Hematopoietic multipotent progenitor cell treated with erythropoietin and hydrocortisone succinate and interleukin-3 and kit ligand, for 8 days (in vitro differentiated cells): ENCODE measurements at regions not wholly inside any gene's neighbourhood (a gene's known extent, or its start where the extent isn't known, plus 50 kb on each side); places are given as distances from the start of the nearest gene placed in this dataset.
A peak's percentile ranks its signal among the peaks of the same experiment; 100 is the strongest.
"Not testable (repeated sequence)": the region's sequence is repeated elsewhere in the genome, so short reads cannot be mapped to it uniquely, and the experiment has no call there.

Experiments used
- DNase-seq: peaks from one replicate; pipeline ENCODE4 v3.0.0-alpha.2; 2015

- DNase-seq = no peak
These were observed 553.1 kb upstream of the PPP2R3A start for GRCh38 chr3:135412475-135412874.

DNA sequence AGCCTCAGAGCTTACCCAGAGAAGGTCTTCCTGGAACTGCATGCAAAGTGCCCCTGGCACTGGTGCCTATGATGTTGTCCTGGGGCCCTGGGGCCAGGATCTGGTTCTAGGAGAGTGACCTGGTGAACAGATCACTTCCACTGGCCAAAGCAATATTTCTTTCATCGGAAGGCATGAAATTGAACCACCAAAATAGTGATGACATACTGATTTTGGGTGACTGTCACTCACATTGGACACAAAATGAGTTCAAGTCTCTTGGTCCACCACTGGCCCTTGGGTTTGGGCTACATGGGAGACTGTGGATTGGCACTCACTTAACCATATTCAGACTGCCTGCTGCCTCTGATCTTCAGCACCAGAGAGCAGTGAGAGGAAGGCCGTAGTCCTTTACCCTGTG, 549.3 kb upstream of the PPP2R3A start:
- DNase-seq = no peak

DNA sequence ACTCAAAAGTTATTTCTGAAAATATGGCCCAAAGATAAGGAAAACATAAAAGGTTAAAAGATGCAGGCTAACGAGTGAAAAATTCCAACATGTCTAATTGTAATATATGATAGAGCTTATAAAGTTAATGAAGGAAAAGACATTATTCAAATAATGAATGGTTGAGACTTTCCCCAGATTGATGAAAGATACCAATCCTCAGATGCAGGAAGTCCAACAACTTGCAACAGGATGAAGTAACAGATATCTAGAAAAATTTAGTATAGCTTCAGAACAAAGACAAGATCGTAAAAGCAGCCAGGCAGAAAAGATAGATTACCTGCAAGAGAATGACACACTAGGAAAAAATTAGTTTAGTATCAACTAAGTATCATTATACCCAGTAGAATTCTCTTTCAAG, 546.4 kb upstream of the PPP2R3A start:
- no peak for DNase-seq

DNA sequence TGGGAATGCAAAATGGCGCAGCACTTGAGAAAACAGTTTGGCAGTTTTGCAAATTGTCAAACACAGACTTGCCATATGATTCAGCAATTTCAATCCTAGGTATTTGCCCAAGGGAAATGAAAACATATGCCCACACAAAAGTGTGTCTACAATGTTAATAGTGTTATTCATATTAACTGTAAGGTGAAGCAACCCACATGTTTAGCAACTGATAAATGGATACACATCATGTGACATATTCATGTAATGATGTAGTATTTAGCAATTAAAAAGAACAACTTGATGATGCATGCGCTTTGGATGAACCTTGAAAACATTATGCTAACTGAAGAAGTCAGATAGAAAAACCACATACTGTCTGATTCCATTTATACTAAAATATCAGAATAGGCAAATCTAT, 539.0 kb upstream of the PPP2R3A start:
- DNase-seq = no peak

DNA sequence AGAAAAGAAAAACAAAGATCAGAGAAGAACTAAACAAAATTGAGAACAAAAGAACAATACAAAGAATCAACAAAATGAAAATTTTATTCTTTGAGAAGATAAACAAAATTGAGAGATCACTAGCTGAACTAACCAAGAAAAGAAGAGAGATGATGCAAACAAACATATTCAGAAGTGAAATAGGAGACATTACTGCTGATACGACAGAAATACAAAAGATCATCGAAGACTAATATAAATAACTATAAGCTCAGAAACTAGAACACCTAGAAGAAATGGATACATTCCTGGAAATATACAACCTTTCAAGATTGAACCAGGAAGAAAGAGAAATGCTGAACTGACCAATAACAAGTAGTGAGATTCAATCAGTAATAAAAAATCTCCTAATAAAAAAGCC, 533.1 kb upstream of the PPP2R3A start:
- DNase-seq = no peak

- DNase-seq = not testable (repeated sequence)
These were observed 526.5 kb upstream of the PPP2R3A start for GRCh38 chr3:135438889-135439597.

- not testable (repeated sequence) for DNase-seq
These were observed 525.9 kb upstream of the PPP2R3A start for GRCh38 chr3:135439632-135440031.

GRCh38 chr3:135440233-135440632, 525.3 kb upstream of the PPP2R3A start:
- DNase-seq = no peak

GRCh38 chr3:135440746-135441145, 524.8 kb upstream of the PPP2R3A start:
- DNase-seq = peak; percentile 8

- DNase-seq = no peak
These were observed 521.5 kb upstream of the PPP2R3A start for GRCh38 chr3:135444058-135444457.

GRCh38 chr3:135447483-135447882, 518.0 kb upstream of the PPP2R3A start:
- DNase-seq = no peak

GRCh38 chr3:135448520-135448919, 517.0 kb upstream of the PPP2R3A start:
- DNase-seq = no peak

DNA sequence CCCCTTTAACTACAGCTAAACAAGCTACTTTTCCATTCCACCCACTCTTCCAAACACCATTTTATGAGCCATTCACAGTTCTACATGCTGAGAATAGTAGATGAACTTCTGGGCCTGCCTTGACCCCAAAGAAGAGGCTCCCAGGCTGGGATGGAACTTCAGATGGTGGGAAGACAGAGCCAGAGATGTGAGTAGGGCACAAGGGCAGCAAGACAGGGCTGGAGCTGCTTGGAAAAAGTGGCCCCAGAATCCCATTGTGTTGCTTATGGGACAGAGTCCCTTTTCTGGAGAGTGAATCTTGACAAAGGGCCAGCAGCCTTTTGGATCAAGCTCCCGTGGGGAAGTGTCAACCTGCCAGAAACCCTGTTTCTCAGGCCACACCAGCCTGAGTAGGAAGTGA, 516.5 kb upstream of the PPP2R3A start:
- no peak for DNase-seq

DNA sequence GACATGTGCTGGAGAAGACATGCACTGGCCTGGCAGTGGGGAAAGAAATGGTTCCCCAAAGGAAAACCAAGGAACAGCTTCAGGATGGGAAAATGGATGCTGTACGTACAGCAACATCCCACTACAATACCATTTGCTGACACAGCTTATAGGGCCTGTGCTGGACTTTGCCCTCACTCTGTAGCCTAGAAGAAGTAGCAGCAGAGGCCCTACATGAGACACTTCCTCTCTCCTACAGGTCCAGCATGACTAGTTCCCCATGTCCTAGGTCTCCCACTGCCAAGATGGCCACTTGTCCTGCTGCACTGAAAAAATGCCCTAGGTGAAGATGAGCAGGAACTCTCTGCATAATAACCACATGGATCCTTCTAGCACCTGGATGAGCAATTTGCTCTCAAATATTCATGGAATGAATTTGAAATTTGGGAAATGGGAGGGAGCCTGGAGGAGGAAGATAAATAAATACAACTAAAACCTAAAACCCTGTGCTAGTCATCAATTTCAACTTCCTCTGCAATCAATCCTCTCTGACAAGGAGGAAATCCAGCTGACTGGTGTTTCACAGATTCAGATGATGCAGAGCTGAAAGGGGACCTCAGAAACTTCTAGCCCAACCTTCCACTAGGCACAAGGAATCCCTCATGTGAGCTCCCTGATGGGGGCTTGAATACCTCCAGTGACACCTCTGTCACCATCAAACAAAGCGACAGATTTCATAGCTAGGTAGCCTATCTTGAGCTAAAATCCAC, 514.3 kb upstream of the PPP2R3A start:
- DNase-seq = no peak

GRCh38 chr3:135452881-135453280, 512.6 kb upstream of the PPP2R3A start:
- DNase-seq = no peak

GRCh38 chr3:135453326-135453725, 512.2 kb upstream of the PPP2R3A start:
- no peak for DNase-seq

DNA sequence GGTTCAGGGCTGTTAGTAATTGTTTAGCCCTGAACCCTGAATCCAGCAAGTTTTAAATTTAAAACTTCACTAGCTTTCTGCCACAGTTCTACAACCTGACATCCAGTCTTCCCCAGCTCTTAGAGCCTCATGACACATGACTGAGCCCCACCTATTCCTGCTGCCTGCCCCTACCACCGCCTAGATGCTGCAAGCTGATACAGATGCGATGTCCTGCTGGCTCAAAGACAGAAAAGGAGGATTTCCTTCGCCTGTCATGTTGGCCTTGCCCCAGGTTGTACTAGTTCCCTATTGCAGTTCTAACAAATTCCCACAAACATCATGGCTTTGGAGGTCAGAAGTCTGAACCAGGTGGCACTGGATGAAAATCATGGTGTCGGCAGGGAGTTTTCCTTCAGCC, 510.6 kb upstream of the PPP2R3A start:
- no peak for DNase-seq

DNA sequence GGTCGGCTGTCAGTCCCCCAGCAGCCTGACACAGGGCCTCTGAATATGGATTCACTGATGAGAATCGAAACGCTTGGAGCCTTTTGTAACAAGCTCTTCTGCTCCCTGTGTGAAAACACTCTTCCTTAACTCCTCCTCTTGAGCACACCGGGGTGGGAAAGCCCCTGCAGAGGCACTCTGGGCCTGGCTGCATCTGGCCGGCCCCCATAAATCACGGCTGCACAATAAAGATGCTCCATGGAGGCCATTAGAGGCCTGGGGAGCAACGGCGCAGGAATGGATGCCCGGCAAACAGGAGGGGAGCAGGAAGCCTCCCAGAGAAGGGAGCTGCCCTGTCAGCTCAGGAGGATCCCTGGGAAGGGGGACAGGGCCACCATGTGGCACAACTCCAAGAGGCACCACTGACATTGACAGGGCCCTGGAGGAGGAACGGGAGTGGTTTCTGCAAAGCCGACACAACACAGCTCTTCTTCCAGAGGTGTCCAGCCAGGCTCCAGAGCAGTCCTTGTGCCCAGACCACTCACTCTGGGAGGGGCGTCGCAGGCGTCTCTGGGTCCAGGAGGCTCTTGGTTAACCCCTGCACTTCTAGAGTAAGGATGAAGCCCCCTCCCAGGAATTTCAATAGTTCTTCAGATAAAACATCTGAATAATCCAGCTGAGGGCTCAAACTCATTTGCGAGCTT, 509.3 kb upstream of the PPP2R3A start:
- DNase-seq = no peak

GRCh38 chr3:135458541-135459322, 506.8 kb upstream of the PPP2R3A start:
- DNase-seq = no peak

GRCh38 chr3:135460273-135460672, 505.3 kb upstream of the PPP2R3A start:
- no peak for DNase-seq

DNA sequence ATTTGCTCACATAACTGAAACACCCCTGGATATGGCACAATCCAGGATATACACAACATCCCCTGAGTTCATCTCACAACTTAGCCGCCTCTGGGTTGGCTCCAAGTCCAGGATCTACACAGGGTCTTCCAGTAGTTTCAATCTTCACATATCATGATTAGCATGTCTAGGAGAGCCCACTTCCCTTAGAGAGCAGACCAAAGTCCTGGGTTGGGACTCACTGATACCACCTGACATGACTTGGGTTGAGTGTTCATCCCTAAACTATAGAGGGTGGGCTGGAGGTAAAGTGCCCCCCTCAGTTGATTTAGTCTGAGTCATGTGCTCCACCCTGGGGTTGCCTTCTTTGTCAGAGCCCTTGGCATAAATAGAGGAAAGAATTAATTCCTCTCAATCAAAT, 493.6 kb upstream of the PPP2R3A start:
- no peak for DNase-seq

GRCh38 chr3:135473449-135473848, 492.1 kb upstream of the PPP2R3A start:
- DNase-seq = no peak

DNA sequence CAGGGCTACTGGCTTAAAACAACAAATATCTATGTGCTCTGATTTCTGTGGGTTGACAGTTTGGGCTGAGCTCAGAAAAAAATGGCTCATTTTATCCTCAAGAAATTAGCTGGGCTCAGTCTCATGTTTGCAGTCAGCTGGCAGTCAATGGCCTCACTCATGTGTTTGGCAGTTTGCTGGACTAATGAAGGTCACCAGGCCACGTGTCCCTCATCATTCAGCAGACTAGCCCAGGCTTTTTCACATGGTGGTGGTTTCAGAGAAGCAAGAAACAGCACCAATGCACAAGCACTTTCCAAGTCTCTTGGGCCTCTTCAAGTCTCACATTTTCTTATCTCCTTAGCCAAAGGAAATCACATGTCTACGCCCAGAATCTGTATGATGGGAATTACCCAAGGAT, 478.3 kb upstream of the PPP2R3A start:
- no peak for DNase-seq
